Testis (tissue), 2 donors: ENCODE measurements at regions not wholly inside any gene's neighbourhood (a gene's known extent, or its start where the extent isn't known, plus 50 kb on each side); places are given as distances from the start of the nearest gene placed in this dataset.

Experiments used
- DNase-seq: peaks from one replicate; pipeline ENCODE4 v3.0.0-alpha.2; 2019
- H3K27ac ChIP-seq, 2 donors: fragments of 200-600 bp; sonication (generic); one replicate each; pipeline ENCODE4 v1.5.1; 2019
- H3K27me3 ChIP-seq: fragments of 200-600 bp; sonication (generic); one replicate; pipeline ENCODE4 v1.5.1; 2019
- H3K36me3 ChIP-seq: fragments of 200-600 bp; sonication (generic); one replicate; pipeline ENCODE4 v1.5.1; 2017; ENCODE audit warnings: low read depth; ENCODE audit errors: missing control alignments
- H3K4me1 ChIP-seq: fragments of 200-600 bp; sonication (generic); one replicate; pipeline ENCODE4 v1.5.1; 2019
- H3K4me3 ChIP-seq, 2 donors: fragments of 200-600 bp; sonication (generic); one replicate each; pipeline ENCODE4 v1.5.1; 2017 to 2019
- H3K9me3 ChIP-seq: fragments of 200-600 bp; sonication (generic); one replicate; pipeline ENCODE4 v1.5.1; 2017
- CTCF ChIP-seq, 3 experiments: fragments of 450-650 bp in 2 of 3; fragments of 200-600 bp in 1 of 3; sonication (generic) in 1 of 3; IDR thresholded peaks; one replicate each; pipeline ENCODE4 v1.5.1; 2016 to 2019; ENCODE audit warnings: antibody characterized with exemption in 3 of 3, mild to moderate bottlenecking in 2 of 3, moderate library complexity in 1 of 3
- POLR2A ChIP-seq: fragments of 450-650 bp; IDR thresholded peaks from one replicate; pipeline ENCODE4 v1.6.1; 2017; ENCODE audit warnings: antibody characterized with exemption, mild to moderate bottlenecking, moderate library complexity
- WGBS, 2 donors: methylation state at CpG; one replicate each; pipeline ENCODE4 v1.1.5; 2018; 5-methylcytosine and 5-hydroxymethylcytosine counted together
- intact Hi-C: fragments of 100-400 bp; cut with DNase I; formaldehyde crosslinking; loops from one replicate; pipeline ENCODE4 v1.15.1; 2023; ENCODE audit warnings: low total_unique reads
- microRNA-seq, 2 donors: library from miRNA; unstranded; fragments of <30 nt; microRNA quantifications; one replicate each; pipeline ENCODE4, GENCODE V29; 2016; ENCODE audit warnings: borderline number of aligned reads in 2 of 2, borderline replicate concordance in 1 of 2
- small RNA-seq, 2 donors: library from RNA; depleted of rRNA; stranded (forward); fragments of <200 nt; gene quantifications; one replicate each; pipeline ENCODE3, GENCODE V24; 2016

GRCh38 chr7:18440934-18441333 lies 54.6 kb upstream of the HDAC9 start:
- H3K36me3 ChIP-seq: no peaks in the 10 kb centered on the region
- H3K27ac ChIP-seq: no peak overlapping the region
- intact Hi-C loops: no loop called here
- DNase-seq: no peak
- 46 to 61% methylated on average over 2 of the region's 2 CpGs for WGBS, 2 donors
- TF ChIP-seq CTCF (IDR thresholded peaks at IDR 0.05) (no peak), POLR2A (no peak)
- H3K9me3 ChIP-seq: no peaks in the 10 kb centered on the region
- H3K4me1 ChIP-seq: no peaks in the 10 kb centered on the region
- H3K27me3 ChIP-seq: no peaks in the 10 kb centered on the region
- no peak overlapping the region for H3K4me3 ChIP-seq

- Histone ChIP-seq H3K9me3 (no peaks in the 10 kb centered on the region), H3K4me1 (no peaks in the 10 kb centered on the region), H3K27me3 (no peaks in the 10 kb centered on the region), H3K4me3 (no peak overlapping the region), H3K27ac (no peak overlapping the region), H3K36me3 (no peaks in the 10 kb centered on the region)
- intact Hi-C loops: no loop called here
- no peak for DNase-seq
- WGBS, 2 donors: 87 to 98% methylated on average over 1 of the region's 1 CpG
- TF ChIP-seq POLR2A (no peak), CTCF (IDR thresholded peaks at IDR 0.05) (no peak)
These were observed 50.7 kb upstream of the HDAC9 start for GRCh38 chr7:18444826-18445225.

GRCh38 chr7:18445483-18445882 lies 50.1 kb upstream of the HDAC9 start:
- H3K4me3 ChIP-seq: no peak overlapping the region
- no peaks in the 10 kb centered on the region for H3K9me3 ChIP-seq
- TF ChIP-seq POLR2A: no peak
- TF ChIP-seq CTCF (IDR thresholded peaks at IDR 0.05): no peak
- no peak for DNase-seq
- no peaks in the 10 kb centered on the region for H3K4me1 ChIP-seq
- no peaks in the 10 kb centered on the region for H3K27me3 ChIP-seq
- no peak overlapping the region for H3K27ac ChIP-seq
- H3K36me3 ChIP-seq: no peaks in the 10 kb centered on the region
- WGBS, 2 donors: 76 to 83% methylated on average over 3 of the region's 3 CpGs
- intact Hi-C loops: no loop called here

Small RNA genes lying in the stretch of these regions (microRNA-seq; reads per million reads assigned to microRNA genes)
- 0 reads per million in 2 donors for gene MIR1302-6

Small RNA genes lying in the stretch of these regions (small RNA-seq; reads per million reads assigned to genes)
- gene MIR1302-6: 0 reads per million in 2 donors
